ES-I3 (cell line): ENCODE measurements at regions not wholly inside any gene's neighbourhood (a gene's known extent, or its start where the extent isn't known, plus 50 kb on each side); places are given as distances from the start of the nearest gene placed in this dataset.

Experiments
- H3K36me3 ChIP-seq: 2 replicates; pipeline ENCODE4 v1.6.1; 2013; ENCODE audit warnings: mild to moderate bottlenecking, low read length, control low read depth, moderate library complexity; ENCODE audit not compliant: insufficient read depth
- H3K4me1 ChIP-seq: 2 replicates; pipeline ENCODE4 v1.6.1; 2013; ENCODE audit warnings: mild to moderate bottlenecking, control low read depth, low read length; ENCODE audit not compliant: insufficient read depth
- H3K9ac ChIP-seq: 2 replicates; pipeline ENCODE4 v1.6.1; 2013; ENCODE audit warnings: low read depth, mild to moderate bottlenecking, low read length, moderate library complexity
- H3K9me3 ChIP-seq: 2 replicates; pipeline ENCODE4 v1.6.1; 2013; ENCODE audit warnings: mild to moderate bottlenecking, low read length, moderate library complexity; ENCODE audit not compliant: control insufficient read depth, insufficient read depth

DNA sequence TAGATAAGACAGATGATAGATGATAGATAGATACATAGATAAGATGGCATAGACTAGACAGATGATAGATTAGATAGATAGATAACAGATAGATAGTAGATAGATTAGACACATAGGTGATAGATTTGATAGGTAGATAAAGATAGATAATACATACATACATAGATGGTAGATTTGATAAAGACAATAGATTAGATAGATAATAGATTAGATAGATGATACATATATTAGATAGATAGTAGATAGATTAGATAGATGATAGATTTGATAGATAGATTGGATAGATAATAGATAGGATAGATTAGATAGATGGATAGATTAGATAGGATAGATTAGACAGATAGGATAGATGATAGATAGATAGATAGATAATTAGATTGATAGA is 327.6 kb downstream of the BRD1 start:
- Histone ChIP-seq H3K9me3 (no peaks in the 10 kb centered on the region), H3K4me1 (peaks cover 13% of the 10 kb centered on the region; the same call in 1 of the 2 replicates), H3K9ac (no peak overlapping the region), H3K36me3 (no peaks in the 10 kb centered on the region)

DNA sequence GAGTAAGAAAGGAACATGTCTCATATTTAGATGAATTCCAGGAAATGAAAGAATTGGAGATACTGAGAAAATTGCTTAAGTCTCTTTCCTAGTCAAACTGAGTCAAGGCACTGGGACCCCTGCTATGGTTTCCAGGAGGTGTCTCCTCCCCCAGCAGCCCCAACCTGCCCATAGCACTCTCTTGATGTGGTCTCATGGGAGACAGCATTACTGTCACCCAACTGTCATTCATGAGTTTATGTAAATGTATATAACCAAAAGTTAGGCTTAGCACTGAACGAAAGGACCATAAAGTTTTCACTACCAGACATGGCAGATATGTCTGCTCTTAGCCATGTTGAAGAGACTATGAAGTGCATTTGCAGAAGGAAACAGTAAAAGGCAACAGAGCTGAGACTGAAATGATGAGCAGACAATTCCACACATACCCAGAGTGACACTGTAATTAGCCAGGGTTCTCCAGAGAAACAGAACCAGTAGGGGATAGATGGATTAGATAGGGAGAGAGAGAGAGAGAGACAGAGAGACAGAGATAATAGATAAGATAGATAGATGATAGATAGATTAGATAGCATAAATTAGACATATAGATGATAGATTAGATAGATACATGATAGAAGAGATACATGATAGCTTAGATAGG is 328.1 kb downstream of the BRD1 start:
- no peaks in the 10 kb centered on the region for H3K36me3 ChIP-seq

DNA sequence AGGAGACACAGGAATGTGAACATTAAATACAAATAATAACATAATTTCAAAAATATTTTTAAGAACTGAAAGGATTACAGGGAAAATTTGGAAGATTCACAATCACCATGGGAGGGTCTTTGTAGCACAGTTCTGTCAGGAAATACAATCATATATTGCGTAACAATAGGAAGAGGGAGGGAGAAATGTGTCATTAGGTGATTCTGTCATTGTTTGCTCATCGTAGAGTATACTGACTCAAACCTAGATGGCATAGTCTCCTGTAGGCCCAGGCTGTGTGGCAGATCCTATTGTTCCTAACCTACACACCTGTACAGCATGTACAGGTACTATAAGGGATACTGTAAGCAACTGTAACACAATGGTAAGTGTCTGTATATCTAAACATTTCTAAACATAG is 330.4 kb downstream of the BRD1 start:
- peaks cover 7% of the 10 kb centered on the region; the same call in 1 of the 2 replicates for H3K4me1 ChIP-seq
- H3K9me3 ChIP-seq, result no peaks in the 10 kb centered on the region
- H3K9ac ChIP-seq, result no peak overlapping the region
- no peaks in the 10 kb centered on the region for H3K36me3 ChIP-seq

More for the DNA sequence above, 328.1 kb downstream of the BRD1 start:
- H3K9me3 ChIP-seq, result no peaks in the 10 kb centered on the region
- H3K9ac ChIP-seq, result no peak overlapping the region
- peaks cover 13% of the 10 kb centered on the region; the same call in 1 of the 2 replicates for H3K4me1 ChIP-seq

DNA sequence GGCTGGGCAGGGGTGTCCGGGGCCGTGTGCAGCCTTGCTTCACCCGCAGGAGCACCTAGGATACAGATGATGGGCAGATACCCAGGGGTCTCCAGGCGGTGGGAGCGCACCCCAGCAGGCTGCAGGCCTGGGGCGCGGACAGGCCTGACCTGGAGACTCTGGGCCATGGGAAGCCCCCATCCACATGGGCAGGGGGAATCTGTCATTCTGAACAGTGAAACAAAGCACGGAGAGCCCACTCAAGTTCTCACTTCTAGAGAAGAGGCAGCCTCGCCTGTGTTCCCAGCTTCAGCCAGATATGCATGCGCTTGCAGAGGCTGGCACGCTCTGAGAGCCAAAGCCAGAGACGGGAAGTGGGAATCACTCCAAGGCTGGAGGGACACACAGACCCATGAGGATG is 333.1 kb downstream of the BRD1 start:
- Histone ChIP-seq H3K4me1 (no peaks in the 10 kb centered on the region), H3K9me3 (no peaks in the 10 kb centered on the region), H3K36me3 (no peaks in the 10 kb centered on the region), H3K9ac (no peak overlapping the region)

DNA sequence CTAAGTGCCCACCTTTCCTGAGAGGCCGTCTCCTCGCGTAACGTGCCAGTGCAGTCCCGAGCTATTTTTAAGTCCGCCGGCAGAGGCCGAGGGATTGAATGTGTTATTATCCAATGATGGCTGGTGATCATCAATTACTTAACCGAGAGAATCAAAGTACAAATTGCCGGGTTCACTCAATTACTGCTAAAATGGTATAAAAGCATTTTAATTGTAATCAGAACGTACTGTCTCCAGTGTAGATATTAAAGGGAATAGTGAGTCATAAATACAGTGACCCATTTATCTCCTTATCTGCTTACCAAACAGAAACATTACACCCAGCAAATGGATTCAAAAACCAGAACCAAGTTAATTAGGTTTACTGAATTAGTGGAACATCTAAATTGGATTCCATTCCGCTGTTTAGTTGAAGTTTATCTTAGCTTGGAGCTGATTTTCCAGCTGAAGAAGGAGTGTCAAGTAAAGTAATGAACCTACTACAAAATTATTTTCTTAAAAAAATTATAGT is 334.9 kb downstream of the BRD1 start:
- H3K9me3 ChIP-seq, result no peaks in the 10 kb centered on the region
- H3K4me1 ChIP-seq, result 0 out of 2 replicates have a peak, but pooled peaks cover 7% of the 10 kb centered on the region
- H3K36me3 ChIP-seq, result no peaks in the 10 kb centered on the region
- H3K9ac ChIP-seq, result no peak overlapping the region

DNA sequence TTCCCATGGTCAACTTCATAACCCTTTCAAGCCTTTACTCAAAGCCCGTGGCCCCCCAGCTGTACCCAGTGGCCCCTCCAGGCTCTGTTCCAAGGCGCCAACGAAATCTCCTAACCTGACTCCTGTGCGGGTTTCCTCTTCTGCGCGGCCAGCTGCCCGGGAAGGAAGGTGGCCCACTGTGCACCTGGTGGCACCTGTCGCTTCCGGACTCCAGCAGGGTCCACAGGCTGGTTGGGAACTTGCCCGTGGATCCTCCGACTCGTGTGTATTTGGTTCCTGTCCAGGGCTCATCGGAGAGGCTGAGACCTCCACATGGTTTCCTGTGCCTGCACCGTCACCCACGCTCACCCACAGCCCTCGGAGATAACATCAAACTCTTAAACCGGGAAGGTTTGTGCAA is 335.4 kb downstream of the BRD1 start:
- Histone ChIP-seq H3K9ac (no peak overlapping the region), H3K9me3 (no peaks in the 10 kb centered on the region), H3K4me1 (peaks cover 12% of the 10 kb centered on the region; the same call in 1 of the 2 replicates), H3K36me3 (no peaks in the 10 kb centered on the region)

DNA sequence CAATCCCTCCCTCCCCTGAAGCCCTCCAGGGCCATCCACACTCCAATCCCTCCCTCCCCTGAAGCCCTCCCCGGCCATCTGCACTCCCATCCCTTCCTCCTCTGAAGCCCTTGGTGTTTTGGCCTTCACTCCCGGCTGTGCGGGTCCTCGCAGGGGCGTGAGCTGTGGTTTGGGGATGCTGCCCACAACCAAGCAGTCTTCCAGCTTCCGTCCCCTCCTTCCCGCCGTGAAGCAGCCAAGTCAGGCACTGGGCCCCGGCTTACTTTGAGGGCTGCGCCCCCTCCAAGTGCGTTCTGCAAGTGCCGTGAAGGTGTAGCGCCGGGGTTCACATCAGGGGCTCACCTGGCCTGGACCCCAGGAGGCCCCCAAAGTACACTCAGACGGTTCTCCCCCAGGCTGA is 335.9 kb downstream of the BRD1 start:
- no peaks in the 10 kb centered on the region for H3K36me3 ChIP-seq
- H3K9ac ChIP-seq, result no peak overlapping the region
- H3K4me1 ChIP-seq, result peaks cover 14% of the 10 kb centered on the region; the same call in 1 of the 2 replicates
- H3K9me3 ChIP-seq, result no peaks in the 10 kb centered on the region

DNA sequence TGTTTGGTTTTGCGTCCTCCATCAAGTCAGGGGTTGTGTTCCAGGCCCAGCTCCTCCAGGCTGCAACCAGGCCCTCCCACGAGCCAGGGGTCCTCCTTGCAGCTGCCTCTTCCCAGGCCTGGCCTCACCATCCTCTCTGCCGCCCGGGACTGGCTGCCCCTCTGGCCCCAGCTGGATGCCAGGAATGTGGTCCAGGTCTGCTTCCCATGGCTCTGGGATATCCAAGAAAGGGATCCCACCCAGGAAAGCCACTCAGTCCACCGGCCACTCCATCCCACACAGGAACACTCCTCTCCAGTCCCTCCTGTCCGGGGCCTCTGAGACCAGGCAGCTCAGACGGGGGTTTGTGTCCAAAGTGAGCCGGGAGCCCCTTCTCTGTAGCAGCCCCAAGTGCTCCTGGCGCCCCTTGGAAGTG is 336.4 kb downstream of the BRD1 start:
- no peaks in the 10 kb centered on the region for H3K36me3 ChIP-seq
- H3K4me1 ChIP-seq, result peaks cover 14% of the 10 kb centered on the region; the same call in 1 of the 2 replicates
- no peak overlapping the region for H3K9ac ChIP-seq
- H3K9me3 ChIP-seq, result no peaks in the 10 kb centered on the region

DNA sequence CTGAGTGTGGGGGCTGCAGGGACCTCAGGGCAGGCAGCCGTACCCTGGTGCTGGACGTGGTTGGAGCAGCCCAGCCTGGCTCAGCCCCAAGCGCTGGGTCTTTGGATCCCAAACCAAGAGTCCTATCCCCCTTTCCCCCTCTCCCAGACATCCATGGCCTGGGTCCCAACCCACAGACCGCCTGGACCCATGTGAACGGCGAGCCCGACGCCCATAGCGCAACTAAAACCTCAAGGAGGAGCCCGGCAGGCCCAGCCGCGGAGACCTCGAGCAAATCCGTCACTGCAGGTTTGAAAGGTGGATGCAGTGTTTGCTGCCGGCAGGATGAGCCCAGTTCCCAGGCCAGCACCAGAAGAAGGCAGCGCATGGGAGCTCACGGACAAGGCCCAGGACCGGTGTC is 337.0 kb downstream of the BRD1 start:
- Histone ChIP-seq H3K36me3 (no peaks in the 10 kb centered on the region), H3K9me3 (no peaks in the 10 kb centered on the region), H3K9ac (no peak overlapping the region), H3K4me1 (peaks cover 14% of the 10 kb centered on the region; the same call in 1 of the 2 replicates)

DNA sequence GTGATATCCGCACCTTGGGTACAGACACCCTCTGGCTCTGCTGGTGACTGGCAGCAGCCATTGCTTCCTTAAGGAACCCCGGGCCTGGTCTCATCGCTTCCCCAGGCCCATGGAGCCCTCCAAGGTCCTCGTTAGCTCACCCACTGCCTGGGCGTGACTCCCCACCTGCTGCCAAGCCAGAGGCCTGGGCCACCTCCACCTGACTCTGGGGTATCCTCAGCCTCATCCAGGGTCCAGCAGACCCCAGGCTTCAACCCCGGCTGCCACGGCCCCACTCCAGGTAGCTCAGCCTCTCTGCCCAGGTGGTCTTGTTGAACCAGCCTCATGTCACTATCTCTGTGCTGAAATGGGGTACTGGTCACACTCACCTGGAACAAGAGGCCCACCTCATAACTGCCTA is 337.9 kb downstream of the BRD1 start:
- peaks cover 14% of the 10 kb centered on the region; the same call in 1 of the 2 replicates for H3K4me1 ChIP-seq
- H3K9me3 ChIP-seq, result no peaks in the 10 kb centered on the region
- no peak overlapping the region for H3K9ac ChIP-seq
- H3K36me3 ChIP-seq, result no peaks in the 10 kb centered on the region

DNA sequence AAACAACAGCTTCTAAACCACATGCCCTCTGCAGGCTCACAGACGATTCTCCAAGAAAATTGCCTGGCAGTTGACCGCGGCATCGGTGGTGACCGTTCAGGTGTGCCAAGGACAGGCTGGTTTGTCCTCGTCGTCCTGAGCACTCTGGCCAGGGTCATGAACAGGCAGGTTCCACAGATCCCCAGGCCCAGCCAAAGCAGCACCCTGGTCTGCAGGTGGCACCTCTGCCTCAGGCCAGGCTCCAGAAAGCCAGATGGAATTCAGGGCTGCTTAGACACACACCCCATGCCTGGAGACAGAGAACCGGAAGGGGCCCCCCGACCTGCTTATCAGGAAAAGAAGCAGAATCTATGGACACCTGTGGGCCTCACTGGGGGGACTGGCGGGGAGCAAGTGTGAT is 338.7 kb downstream of the BRD1 start:
- no peaks in the 10 kb centered on the region for H3K9me3 ChIP-seq
- no peak overlapping the region for H3K9ac ChIP-seq
- H3K4me1 ChIP-seq, result peaks cover 15% of the 10 kb centered on the region
- no peaks in the 10 kb centered on the region for H3K36me3 ChIP-seq

DNA sequence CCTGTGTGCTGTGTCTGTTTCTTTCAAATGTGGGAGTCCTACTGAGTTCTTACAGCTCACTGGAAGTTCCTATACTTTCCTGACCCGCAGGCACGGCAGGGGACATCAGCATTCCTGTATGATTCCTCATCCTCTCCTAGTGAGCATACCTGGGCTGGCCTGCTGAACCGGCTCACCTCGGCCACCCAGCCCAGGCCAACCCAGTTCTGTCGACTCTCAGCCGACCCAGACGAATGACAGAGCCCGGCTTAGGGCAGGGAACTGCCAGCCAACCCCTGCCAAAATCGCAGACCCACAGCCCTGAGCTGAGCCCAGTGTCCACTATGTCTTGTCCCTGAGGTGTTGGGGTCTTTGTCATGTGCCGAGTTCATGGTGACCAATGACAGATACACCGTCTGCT is 339.7 kb downstream of the BRD1 start:
- no peak overlapping the region for H3K9ac ChIP-seq
- H3K9me3 ChIP-seq, result no peaks in the 10 kb centered on the region
- no peaks in the 10 kb centered on the region for H3K36me3 ChIP-seq
- peaks cover 17% of the 10 kb centered on the region for H3K4me1 ChIP-seq

DNA sequence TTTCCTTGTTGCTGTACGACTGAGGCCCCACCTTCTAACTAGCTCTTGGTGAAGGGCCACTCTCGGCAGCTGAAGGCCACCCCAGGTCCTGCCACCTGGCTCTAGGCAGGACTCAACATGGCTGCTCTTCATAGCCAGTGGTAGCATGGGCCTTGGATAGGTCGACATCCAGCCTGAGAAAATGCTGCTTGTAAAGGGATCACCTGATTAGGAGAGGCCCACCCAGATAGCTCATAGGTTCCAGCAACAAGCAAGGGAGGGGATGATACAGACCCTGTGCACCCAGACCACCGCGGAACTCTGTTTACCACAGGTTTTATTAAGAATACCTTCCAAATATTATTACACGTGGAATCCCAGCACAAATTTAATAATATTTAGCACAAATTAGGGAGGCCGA is 341.4 kb downstream of the BRD1 start:
- Histone ChIP-seq H3K36me3 (no peaks in the 10 kb centered on the region), H3K9me3 (no peaks in the 10 kb centered on the region), H3K9ac (no peak overlapping the region), H3K4me1 (peaks cover 17% of the 10 kb centered on the region)

DNA sequence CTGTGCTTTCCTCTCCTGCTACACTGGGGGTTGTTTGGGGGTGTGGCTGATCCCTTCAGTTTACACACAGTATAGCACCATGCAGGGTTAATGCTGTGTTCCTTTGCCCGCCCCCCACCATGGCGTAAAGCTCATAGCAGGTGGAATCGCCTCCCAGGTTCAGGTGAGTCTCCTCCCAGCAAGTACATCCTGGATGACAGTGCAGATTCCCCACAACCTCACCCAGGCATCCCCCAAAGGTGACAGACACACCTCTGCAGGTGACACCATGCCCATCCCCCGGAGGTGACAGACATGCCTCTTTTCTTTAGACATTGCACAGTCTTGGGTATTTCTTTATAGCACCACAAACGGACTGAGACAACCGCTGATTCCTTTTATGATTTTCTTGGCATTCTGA is 343.7 kb downstream of the BRD1 start:
- Histone ChIP-seq H3K36me3 (no peaks in the 10 kb centered on the region), H3K9ac (no peak overlapping the region), H3K9me3 (no peaks in the 10 kb centered on the region)

DNA sequence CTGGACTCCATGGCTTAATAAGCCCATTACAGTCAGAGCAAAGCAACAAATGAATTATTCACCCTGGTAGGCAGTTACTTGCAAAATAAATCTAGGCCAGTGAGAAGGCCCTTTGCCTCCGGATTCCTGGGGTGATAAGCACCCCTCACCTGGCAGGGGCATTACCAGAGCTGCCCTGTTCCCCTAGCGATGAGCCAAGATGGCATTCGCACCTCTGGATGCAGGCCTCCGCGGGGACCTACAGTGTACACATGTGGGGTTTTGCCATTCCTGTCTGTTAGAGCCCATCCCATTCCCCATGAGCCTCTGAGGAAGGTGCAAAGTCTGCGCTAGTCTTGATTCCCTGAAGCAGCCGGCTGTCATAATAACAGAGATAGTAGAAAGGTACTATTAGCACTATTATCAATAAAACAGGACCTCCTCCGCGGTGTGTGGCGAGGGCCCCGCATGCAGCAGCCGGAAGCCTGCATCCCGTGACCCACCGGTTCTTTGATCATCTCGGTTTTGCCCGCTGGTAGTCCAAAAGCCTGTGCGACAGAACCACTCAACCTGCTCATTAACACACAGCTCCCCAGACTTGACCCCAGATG is 344.3 kb downstream of the BRD1 start:
- peaks cover 16% of the 10 kb centered on the region for H3K4me1 ChIP-seq
- no peak overlapping the region for H3K9ac ChIP-seq

More for the DNA sequence above, 343.7 kb downstream of the BRD1 start:
- peaks cover 17% of the 10 kb centered on the region for H3K4me1 ChIP-seq

More for the DNA sequence above, 344.3 kb downstream of the BRD1 start:
- Histone ChIP-seq H3K36me3 (no peaks in the 10 kb centered on the region), H3K9me3 (no peaks in the 10 kb centered on the region)
